SIG-M5 treated with dmso at 0.1 percent for 504 hours (cell line): ENCODE measurements at regions not wholly inside any gene's neighbourhood (a gene's known extent, or its start where the extent isn't known, plus 50 kb on each side); places are given as distances from the start of the nearest gene placed in this dataset.
"Not testable (repeated sequence)": the region's sequence is repeated elsewhere in the genome, so short reads cannot be mapped to it uniquely, and the experiment has no call there.

Source experiments
- DNase-seq: peaks from one replicate; lab custom pipeline; 2025; ENCODE audit not compliant: unreplicated experiment; lab: John Stamatoyannopoulos, UW

GRCh38 chr1:189103956-189104355, 1373.7 kb downstream of the BRINP3 start:
- DNase-seq, result no peak

- DNase-seq, result no peak
Measured at GRCh38 chr1:189117072-189117770, 1360.4 kb downstream of the BRINP3 start.

GRCh38 chr1:189121941-189122340, 1355.7 kb downstream of the BRINP3 start:
- DNase-seq, result no peak

- no peak for DNase-seq
Measured at GRCh38 chr1:189125694-189126093, 1352.0 kb downstream of the BRINP3 start.

- no peak for DNase-seq
Measured at GRCh38 chr1:189131576-189131975, 1346.1 kb downstream of the BRINP3 start.

- DNase-seq, result not testable (repeated sequence)
Measured at GRCh38 chr1:189139748-189140147, 1337.9 kb downstream of the BRINP3 start.

GRCh38 chr1:189141056-189141455, 1336.6 kb downstream of the BRINP3 start:
- no peak for DNase-seq

GRCh38 chr1:189149547-189150375, 1327.9 kb downstream of the BRINP3 start:
- DNase-seq, result no peak

- no peak for DNase-seq
Measured at GRCh38 chr1:189150624-189151023, 1327.0 kb downstream of the BRINP3 start.

GRCh38 chr1:189151361-189151760, 1326.3 kb downstream of the BRINP3 start:
- no peak for DNase-seq

GRCh38 chr1:189152685-189153084, 1325.0 kb downstream of the BRINP3 start:
- no peak for DNase-seq

- no peak for DNase-seq
Measured at GRCh38 chr1:189158155-189158554, 1319.5 kb downstream of the BRINP3 start.

- DNase-seq, result no peak
Measured at GRCh38 chr1:189175889-189176288, 1301.8 kb downstream of the BRINP3 start.

- no peak for DNase-seq
Measured at GRCh38 chr1:189180057-189180456, 1297.6 kb downstream of the BRINP3 start.

- DNase-seq, result no peak
Measured at GRCh38 chr1:189185097-189185496, 1292.6 kb downstream of the BRINP3 start.

- no peak for DNase-seq
Measured at GRCh38 chr1:189192741-189193520, 1284.7 kb downstream of the BRINP3 start.

GRCh38 chr1:189205863-189206262, 1271.8 kb downstream of the BRINP3 start:
- DNase-seq, result no peak

- DNase-seq, result no peak
Measured at GRCh38 chr1:189206617-189207016, 1271.0 kb downstream of the BRINP3 start.

- DNase-seq, result no peak
Measured at GRCh38 chr1:189211742-189212141, 1265.9 kb downstream of the BRINP3 start.

- no peak for DNase-seq
Measured at GRCh38 chr1:189212606-189213005, 1265.1 kb downstream of the BRINP3 start.

GRCh38 chr1:189216886-189217285, 1260.8 kb downstream of the BRINP3 start:
- no peak for DNase-seq

- no peak for DNase-seq
Measured at GRCh38 chr1:189217646-189218045, 1260.0 kb downstream of the BRINP3 start.
